DMS114 treated with DMSO at 0.1 percent for 48 hours (cell line): ENCODE measurements at regions not wholly inside any gene's neighbourhood (a gene's known extent, or its start where the extent isn't known, plus 50 kb on each side); places are given as distances from the start of the nearest gene placed in this dataset.
A peak's percentile ranks its signal among the peaks of the same experiment; 100 is the strongest.
"Not testable (repeated sequence)": the region's sequence is repeated elsewhere in the genome, so short reads cannot be mapped to it uniquely, and the experiment has no call there.

Experiments used
- DNase-seq: peaks from one replicate; lab custom pipeline; 2025; ENCODE audit not compliant: unreplicated experiment; lab: John Stamatoyannopoulos, UW

DNA sequence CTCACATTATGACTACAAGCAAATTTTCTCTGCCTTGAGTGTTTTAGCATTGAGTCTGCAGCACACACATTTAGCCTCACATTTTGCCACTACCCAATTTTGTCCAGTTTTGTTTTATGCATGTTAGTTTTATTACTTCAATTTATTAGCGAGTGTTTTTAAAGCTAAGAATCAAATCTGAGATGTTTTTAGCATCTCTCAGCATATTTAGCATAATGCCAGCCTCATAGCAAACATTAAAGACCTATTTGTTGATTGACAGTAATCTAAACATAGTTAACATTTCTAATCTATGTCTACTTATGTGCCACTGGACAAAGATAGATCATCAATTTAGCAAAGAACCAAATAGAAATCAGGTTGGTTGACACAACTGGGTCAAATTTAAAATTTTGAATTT is 94.1 kb upstream of the NXPH2 start:
- DNase-seq, result no peak

DNA sequence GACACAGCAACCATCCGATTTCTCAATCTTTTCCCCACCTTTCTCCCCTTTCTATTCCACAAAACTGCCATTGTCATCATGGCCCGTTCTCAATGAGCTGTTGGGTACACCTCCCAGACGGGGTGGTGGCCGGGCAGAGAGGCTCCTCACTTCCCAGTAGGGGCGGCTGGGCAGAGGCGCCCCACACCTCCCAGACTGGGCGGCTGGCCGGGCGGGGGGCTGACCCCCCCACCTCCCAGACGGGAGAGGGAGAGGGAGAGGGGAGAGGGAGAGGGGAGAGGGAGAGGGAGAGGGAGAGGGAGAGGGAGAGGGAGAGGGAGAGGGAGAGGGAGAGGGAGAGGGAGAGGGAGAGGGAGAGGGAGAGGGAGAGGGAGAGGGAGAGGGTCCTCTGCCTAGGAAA is 91.9 kb upstream of the NXPH2 start:
- not testable (repeated sequence) for DNase-seq

DNA sequence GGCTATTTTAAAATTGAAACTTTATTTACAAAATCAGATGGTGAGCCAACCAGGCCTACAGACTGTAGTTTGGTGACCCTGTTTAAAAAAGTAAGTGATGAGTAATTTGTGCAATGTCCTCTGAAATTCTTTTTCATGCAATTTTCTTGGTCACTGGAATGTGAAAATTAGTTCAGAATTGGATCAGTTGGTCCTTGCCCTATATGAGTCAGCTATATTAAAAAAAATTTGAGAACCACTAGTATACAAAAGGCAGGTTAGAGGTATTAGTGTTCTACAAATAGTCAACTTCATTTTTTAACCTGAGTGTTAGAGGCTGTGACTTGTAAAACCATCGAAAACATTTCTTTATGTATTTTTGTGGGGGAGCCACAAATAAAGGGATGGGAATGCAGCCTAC is 91.1 kb upstream of the NXPH2 start:
- DNase-seq, result no peak

DNA sequence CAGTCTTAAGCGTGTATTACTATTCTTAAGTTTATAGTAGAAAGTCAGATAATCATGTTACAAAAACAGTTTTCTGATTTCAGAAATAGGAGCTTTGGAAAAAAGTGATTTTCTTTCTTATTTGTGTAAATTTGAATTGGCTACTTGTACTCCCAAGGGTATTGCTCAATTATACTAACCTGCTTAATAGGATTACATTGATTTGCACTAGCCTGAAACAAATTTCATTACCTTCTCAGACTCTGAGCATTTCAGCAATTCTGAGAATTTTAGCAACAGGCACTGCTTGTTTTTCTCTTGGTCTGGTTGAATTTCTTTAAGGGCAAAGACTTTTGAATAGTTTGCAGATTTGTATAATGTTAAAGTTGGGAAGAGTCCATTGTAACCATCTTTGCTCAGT is 87.2 kb upstream of the NXPH2 start:
- no peak for DNase-seq

DNA sequence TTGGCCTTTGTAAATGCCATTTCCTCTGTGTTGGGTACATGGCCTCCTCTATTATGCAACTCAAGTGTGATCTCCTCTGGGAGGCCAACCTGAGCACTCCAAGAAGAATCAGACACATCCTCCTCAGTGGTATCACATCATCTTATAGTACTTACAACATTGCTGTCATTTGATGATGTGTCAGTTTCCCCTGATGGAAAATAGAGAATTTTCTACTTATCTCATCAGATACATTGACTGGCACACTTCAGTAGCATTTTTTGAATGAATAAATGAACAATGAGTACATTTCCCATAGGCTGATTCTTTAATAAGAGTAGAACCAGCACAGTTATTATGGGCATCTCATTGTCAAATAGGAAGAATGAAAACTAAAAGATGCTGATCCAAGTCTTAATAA is 86.6 kb upstream of the NXPH2 start:
- DNase-seq, result no peak

DNA sequence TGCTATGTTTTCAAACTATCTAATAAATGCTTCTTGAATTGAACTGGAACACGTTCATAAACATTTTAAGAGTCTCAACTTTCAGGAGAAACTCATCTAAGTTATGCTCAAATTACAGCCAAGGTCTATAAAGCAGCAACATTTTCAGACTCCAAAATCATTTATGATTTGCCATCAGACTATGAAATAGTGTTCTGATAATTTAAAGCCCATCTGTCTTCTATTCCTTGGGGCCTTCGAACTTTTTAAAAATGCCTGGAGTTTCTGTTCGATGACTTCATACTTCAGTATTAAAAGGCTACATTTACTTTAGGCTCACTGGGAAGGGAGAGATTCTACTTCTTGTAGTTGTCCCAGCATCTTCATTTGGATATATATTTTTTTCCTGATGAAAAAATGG is 73.6 kb upstream of the NXPH2 start:
- no peak for DNase-seq

DNA sequence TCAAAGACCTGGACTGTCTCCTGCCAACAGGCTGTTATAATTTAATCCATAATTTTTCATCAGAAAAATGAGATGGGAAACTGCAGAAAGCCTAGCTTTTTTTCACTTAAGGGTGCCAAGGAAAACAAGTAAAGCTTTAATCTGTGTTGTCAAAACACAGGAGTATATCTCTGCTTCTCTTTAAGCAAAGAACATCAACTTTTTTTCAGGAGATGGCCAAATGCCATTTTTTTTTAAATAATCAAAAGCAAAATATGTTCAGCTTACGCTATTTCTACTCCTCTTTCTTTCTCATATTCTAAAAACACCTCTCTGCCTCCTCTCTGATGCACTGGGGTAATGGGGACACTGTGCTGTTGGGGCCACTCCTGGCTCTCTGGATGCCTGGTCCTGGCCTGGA is 73.1 kb upstream of the NXPH2 start:
- no peak for DNase-seq

DNA sequence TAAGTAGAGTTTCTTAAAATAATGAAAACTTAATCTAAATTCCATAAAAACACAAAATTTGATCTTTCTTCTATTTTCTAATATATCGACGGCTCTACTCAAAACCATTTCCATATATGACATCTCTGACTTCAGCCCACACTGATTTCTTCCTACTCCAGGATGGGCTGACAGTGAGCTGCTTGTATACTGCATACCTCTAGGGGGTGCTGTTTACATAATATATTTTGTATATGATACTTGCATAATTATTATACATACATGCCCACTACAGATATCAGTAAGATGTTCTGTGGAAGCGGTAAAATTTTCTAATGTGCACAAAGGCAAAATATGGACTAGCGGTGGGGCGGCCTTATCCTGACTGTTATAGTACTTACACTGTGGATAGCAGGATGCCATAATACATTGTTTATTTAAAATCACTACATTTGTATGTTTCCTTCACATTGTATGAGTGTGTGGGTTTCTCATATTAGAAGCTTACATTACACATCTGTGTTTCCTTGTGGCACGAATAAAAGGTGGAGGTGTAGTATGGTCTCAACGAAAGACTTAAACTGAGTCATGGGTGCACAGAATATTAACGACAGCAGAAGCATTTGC is 66.1 kb upstream of the NXPH2 start:
- peak; percentile 2 for DNase-seq

DNA sequence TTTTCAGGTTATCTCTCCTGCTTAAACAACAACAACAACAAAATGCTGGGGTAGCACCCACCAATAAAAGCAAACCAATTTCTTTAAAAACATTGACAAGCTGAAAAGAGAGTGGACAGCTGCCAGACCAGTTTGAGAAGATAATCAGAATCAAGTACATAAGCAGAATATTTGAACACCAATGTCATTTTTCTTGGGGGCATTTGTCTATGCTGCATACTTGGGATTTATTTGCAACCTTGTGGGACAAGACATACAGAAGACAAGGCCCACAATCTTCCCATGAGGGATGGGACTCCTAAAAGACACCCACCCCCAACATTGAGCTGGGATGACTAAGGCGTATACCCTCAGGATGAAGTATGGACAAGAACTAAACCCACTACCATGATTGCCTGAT is 62.2 kb upstream of the NXPH2 start:
- no peak for DNase-seq

DNA sequence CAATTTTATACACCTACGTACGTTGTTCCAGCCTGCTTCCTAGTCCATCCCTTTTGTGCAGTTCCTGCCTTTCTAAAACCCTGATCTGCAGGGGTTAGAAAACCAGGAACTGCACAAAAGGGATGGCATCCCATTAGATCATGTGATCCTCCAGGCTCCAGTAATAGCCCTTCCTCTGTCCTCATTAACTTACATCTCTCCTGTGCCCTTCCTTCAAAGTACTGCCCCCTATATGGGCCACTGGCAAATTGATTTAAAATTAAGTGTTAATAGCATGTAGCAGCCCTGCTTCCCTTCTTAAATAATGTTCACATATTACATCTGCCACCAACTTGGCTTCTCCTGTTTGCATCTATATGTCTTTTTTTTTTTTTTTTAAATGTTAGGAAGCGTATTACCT is 61.3 kb upstream of the NXPH2 start:
- no peak for DNase-seq

DNA sequence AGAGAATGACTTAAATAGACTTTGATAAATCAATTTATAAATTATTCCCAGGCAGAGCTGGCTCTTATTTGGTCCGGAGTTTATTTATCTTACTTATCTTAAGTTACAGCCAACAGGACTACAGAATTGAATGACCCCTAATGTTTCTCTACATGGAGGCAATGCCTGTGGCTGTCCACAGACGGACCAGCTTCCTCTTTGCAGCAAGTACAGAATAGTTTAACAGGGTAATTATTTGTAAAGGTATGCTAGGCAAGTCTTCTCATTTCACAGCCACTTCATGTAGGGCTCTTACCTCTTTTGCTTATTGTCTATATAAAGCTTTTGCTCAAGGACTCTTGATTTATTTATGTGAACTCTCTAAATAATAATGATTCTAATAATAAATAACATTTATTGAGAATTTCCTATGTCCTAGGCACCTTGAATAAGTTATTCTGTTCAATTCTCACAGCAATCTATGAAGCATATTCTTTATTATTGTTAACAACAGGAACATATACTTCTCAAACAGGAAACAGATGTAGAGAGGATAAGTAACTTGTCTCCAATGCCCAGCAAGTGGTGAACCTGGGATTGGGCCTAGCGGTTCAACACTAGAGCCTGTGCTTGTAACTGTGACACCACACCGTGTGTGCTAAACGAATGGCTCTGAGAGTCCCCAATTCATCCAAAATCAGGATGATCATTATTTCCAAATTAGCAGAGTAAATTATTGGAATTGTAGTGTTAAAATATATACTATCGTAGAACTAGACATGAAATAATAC is 58.8 kb upstream of the NXPH2 start:
- DNase-seq, result no peak

DNA sequence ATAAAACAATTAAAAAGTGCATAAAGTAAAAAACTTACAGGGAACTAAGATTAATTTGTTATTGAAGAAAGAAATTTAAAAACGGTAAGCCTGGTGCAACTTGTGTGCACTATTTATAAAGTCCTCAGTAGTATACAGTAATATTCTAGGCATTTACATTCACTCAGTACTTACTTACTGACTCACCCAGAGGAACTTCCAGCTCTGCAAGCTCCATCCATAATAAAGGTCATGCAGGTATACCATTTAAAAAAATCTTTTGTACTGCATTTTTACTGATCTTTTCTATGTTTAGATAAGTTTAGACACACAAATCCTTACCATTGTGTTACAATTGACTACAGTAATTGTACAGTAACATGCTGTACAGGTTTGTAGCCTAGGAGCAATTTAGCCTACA is 51.5 kb upstream of the NXPH2 start:
- no peak for DNase-seq

DNA sequence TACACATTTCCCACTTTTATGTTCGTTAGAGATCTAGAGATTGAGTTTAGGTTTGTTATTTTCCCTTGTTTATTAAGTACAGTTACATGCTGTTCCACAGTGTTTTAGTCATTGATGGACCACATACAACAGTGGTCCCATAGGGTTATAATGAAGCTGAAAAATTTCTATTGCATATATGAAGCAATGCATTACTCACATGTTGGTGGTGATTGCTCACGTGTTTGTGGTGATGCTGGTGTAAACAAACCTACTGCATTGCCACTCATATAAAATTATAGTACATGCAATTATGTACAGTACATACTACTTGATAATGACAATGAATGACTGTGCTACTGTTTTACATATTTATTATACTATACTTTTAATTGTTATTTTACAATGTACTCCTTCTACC is 51.0 kb upstream of the NXPH2 start:
- DNase-seq, result no peak

DNA sequence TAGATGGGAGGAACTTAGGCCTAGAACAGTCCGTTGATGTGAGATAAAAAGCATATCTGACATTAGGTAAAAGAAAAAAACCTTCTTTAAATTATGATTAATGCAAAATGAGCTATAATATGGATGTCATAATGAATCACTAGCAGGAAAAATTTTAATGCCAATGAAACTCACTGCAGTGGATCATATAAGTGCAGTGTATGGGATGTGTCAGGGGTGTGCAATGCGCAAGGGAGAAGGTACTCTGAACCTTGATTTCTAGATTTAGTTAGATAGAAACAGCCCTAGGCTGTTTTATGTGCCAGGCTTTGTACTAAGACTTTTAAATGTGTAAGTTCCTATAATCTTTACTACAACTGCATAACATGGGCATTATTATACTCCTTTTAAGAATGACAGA is 50.4 kb upstream of the NXPH2 start:
- no peak for DNase-seq
